ENCODE measurements at regions not wholly inside any gene's neighbourhood (a gene's known extent, or its start where the extent isn't known, plus 50 kb on each side); places are given as distances from the start of the nearest gene placed in this dataset.

DNA sequence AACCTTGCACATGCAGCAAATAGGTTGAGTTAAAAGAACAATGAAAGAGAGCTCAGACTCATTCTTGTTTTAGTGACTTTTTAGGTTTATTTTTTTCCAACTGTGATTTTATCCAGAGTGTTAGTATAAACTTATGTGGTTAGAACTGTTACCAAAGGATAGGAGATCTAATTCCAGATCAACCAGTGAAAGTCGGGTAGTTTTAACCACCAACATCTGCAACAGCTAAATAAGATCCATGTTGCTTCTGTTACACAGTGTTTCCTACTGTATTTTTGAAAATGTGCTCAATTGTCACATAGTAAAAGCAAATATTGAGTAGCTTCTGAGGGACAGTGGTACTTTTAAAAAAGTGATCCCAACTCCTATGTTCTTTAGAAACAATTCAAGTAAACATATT is 53.9 kb upstream of the ARGLU1 start:
- DNase-seq (ENCODE audit: low read depth): no peak
- TF ChIP-seq, protein P1, sequence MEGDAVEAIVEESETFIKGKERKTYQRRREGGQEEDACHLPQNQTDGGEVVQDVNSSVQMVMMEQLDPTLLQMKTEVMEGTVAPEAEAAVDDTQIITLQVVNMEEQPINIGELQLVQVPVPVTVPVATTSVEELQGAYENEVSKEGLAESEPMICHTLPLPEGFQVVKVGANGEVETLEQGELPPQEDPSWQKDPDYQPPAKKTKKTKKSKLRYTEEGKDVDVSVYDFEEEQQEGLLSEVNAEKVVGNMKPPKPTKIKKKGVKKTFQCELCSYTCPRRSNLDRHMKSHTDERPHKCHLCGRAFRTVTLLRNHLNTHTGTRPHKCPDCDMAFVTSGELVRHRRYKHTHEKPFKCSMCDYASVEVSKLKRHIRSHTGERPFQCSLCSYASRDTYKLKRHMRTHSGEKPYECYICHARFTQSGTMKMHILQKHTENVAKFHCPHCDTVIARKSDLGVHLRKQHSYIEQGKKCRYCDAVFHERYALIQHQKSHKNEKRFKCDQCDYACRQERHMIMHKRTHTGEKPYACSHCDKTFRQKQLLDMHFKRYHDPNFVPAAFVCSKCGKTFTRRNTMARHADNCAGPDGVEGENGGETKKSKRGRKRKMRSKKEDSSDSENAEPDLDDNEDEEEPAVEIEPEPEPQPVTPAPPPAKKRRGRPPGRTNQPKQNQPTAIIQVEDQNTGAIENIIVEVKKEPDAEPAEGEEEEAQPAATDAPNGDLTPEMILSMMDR (IDR thresholded peaks at IDR 0.05; ENCODE audit: insufficient read depth, low read depth, low read length): no peak
- ChIA-PET POLR2A (no interaction called here), CTCF (interaction anchor here (3.0 to 3.3 kb wide), 2 partner anchors 82 to 86 kb away, joined by 14 to 25 read pairs; partner anchors contain the start of gene EFNB2)
- no peak overlapping the region for H3K4me3 ChIP-seq (ENCODE audit: low read depth, low read length)
- no peaks in the 10 kb centered on the region for H3K36me3 ChIP-seq (ENCODE audit: control insufficient read depth, insufficient read depth, low read length)
- H3K27me3 ChIP-seq (ENCODE audit: control insufficient read depth, insufficient read depth, low read length): peaks cover 5% of the 10 kb centered on the region

- POLR2A ChIA-PET: interaction anchor here (0.5 to 0.6 kb wide), 2 partner anchors 86 to 1181 kb away, joined by 9 to 13 read pairs; no protein-coding TSS in a partner anchor
- Histone ChIP-seq H3K36me3 (ENCODE audit: control insufficient read depth, insufficient read depth, low read length) (no peaks in the 10 kb centered on the region), H3K27me3 (ENCODE audit: control insufficient read depth, insufficient read depth, low read length) (peaks cover 5% of the 10 kb centered on the region), H3K4me3 (ENCODE audit: low read depth, low read length) (no peak overlapping the region)
- DNase-seq (ENCODE audit: low read depth): no peak
- TF ChIP-seq, protein P1 (IDR thresholded peaks at IDR 0.05; ENCODE audit: insufficient read depth, low read depth, low read length): peak; percentile 86
- CTCF ChIA-PET: interaction anchor here (0.7 to 3.3 kb wide), 25 partner anchors 8 to 504 kb away, joined by 3 to 25 read pairs (median 3); partner anchors contain the start of genes ARGLU1 and EFNB2
Measured at GRCh38 chr13:106619688-106620555, 52.0 kb upstream of the ARGLU1 start.

Small RNA genes in the stretch of these regions (small RNA-seq; reads per million reads assigned to genes)
- 0.63 reads per million for gene MIR1267 (ENCODE audit: insufficient read length, low read depth, low replicate concordance)
- gene SNORD31B (ENCODE audit: insufficient read length, low read depth, low replicate concordance): 16.4 reads per million, percentile 82 among the genes with 10 or more reads in this experiment

All from BJ (cell line).